ENCODE measurements at regions not wholly inside any gene's neighbourhood (a gene's known extent, or its start where the extent isn't known, plus 50 kb on each side); places are given as distances from the start of the nearest gene placed in this dataset.
"Not testable (repeated sequence)": the region's sequence is repeated elsewhere in the genome, so short reads cannot be mapped to it uniquely, and the experiment has no call there.

DNA sequence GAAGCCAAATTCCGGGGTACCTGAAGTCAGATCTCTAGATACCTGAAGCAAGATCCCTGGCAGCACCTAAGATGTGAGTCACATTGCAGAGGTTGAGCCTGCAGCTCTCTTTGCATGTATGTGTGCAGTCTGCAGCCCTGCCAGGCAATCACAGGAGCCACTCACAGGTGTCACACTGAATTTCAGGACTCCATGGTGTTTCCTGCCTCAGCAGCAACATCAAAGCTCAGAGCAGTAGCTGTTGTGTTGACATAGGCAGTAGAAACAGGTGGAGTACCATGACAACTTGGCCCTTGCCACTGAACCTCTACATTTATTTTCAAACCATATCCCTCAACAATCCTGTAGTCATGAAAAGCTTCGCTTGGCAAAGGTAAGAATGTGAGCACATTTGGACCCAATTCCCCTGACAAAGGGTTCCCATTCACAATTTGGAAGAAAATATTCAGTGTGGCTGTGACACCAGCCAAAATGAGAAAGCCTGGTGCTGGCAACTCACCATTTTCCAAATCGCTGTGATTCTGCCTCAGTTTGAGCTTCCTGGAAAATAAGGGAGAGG, 419.8 kb upstream of the NFIA start:
- Mint-ChIP-seq H3K27me3 (ENCODE audit: low read depth) (no peaks in the 10 kb centered on the region), H3K4me3 (no peak overlapping the region), H3K36me3 (ENCODE audit: low read depth) (no peaks in the 10 kb centered on the region), H3K9me3 (no peaks in the 10 kb centered on the region), H3K4me1 (ENCODE audit: low read depth) (no peaks in the 10 kb centered on the region), H3K27ac (no peak overlapping the region)
- DNase-seq: no peak
- CTCF ChIA-PET: interaction anchor here (0.6 kb wide), 1 partner anchor 80 kb away, joined by 3 read pairs; no protein-coding TSS in a partner anchor
- intact Hi-C loops (cut with micrococcal nuclease): no loop called here

DNA sequence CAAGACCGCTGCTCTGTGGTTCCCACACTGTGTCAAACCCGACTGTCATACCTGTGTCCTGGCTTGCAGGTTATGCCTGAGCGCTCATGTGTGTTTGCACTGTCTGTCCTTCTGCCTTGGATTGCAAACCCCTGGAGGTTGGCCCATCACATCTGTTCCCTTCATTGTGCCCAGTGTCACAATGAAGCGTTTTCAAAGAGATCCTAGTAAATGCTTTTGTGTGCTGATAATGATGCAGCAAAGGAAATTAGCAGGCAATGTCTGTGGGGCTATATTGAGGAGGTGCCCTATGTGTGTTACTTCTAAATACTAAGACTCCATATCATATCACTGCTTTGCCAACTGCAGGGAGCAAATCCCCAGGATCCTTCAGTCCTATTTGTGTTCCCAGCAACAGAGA, 424.4 kb upstream of the NFIA start:
- Mint-ChIP-seq H3K4me1 (ENCODE audit: low read depth) (no peaks in the 10 kb centered on the region), H3K4me3 (no peak overlapping the region)

DNA sequence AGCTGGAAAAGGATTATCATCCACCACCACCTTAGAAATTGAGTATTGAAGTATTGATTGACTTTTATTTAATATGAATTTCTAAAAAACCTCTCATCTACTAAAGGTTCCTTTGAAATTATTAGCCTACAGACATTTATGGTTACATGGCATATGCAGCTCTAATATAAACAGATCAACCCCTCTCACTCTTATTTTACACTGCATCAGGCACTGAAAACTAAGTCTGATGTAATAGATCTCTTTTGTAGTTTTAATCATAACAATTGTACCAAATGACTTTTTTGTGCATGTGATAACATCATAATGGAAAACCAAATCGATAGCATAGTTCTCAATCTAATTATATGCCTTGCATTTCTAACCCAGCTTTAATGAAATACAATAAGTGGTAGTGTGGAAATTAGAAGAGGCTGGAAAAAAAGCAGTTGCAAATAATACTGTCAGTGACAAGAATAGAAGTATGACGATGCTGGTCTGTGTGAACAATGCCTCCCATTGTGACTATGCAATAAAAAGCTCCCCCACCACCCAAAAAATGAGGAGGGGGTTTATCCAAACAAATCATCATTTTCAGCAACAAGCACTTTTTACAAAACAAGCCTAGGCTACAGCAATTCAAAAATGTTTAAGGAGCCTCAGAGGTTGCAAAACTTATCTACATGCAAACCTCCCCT, 426.5 kb upstream of the NFIA start:
- intact Hi-C loops (cut with micrococcal nuclease): no loop called here
- Mint-ChIP-seq H3K27me3 (ENCODE audit: low read depth) (no peaks in the 10 kb centered on the region), H3K9me3 (no peaks in the 10 kb centered on the region), H3K36me3 (ENCODE audit: low read depth) (no peaks in the 10 kb centered on the region), H3K4me3 (no peak overlapping the region), H3K27ac (no peak overlapping the region), H3K4me1 (ENCODE audit: low read depth) (no peaks in the 10 kb centered on the region)
- DNase-seq: no peak
- CTCF ChIA-PET: no interaction called here

More for the DNA sequence above, 424.4 kb upstream of the NFIA start:
- H3K27me3 Mint-ChIP-seq (ENCODE audit: low read depth): no peaks in the 10 kb centered on the region
- DNase-seq: no peak
- no peaks in the 10 kb centered on the region for H3K36me3 Mint-ChIP-seq (ENCODE audit: low read depth)
- intact Hi-C loops (cut with micrococcal nuclease): no loop called here
- CTCF ChIA-PET: no interaction called here
- H3K9me3 Mint-ChIP-seq: no peaks in the 10 kb centered on the region
- no peak overlapping the region for H3K27ac Mint-ChIP-seq

GRCh38 chr1:60640033-60640551, 442.3 kb upstream of the NFIA start:
- H3K27me3 Mint-ChIP-seq (ENCODE audit: low read depth); H3K4me1 Mint-ChIP-seq (ENCODE audit: low read depth); CTCF ChIA-PET; DNase-seq; H3K36me3 Mint-ChIP-seq (ENCODE audit: low read depth); intact Hi-C loops (cut with micrococcal nuclease); H3K9me3 Mint-ChIP-seq; H3K4me3 Mint-ChIP-seq; H3K27ac Mint-ChIP-seq: not testable (repeated sequence)

DNA sequence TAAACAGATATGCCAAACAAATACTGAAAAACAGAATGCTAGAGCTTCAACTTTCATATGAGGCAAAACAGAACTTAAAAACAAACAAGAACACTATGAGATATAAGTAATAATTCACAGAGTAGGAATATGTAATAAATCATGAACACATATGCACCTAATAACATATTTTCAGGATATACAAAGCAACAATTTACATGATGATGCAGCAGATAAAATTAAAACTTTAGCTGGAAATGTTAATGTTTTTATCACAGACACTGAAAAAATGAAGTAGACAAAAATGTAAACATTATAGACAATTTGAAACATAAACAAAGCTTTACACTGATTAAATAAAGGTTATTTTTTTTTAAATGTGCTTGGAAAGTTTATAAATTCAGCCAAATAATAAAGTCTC, 443.1 kb upstream of the NFIA start:
- Mint-ChIP-seq H3K27ac (no peak overlapping the region), H3K36me3 (ENCODE audit: low read depth) (no peaks in the 10 kb centered on the region), H3K27me3 (ENCODE audit: low read depth) (peaks cover 3% of the 10 kb centered on the region), H3K9me3 (no peaks in the 10 kb centered on the region), H3K4me1 (ENCODE audit: low read depth) (no peaks in the 10 kb centered on the region), H3K4me3 (no peak overlapping the region)
- intact Hi-C loops (cut with micrococcal nuclease): no loop called here
- no peak for DNase-seq
- CTCF ChIA-PET: interaction anchor here (0.6 kb wide), 1 partner anchor 483 kb away, joined by 3 read pairs; no protein-coding TSS in a partner anchor

- H3K9me3 Mint-ChIP-seq: no peaks in the 10 kb centered on the region
- no peak overlapping the region for H3K27ac Mint-ChIP-seq
- no peak overlapping the region for H3K4me3 Mint-ChIP-seq
- CTCF ChIA-PET: no interaction called here
- no peaks in the 10 kb centered on the region for H3K4me1 Mint-ChIP-seq (ENCODE audit: low read depth)
- no peaks in the 10 kb centered on the region for H3K36me3 Mint-ChIP-seq (ENCODE audit: low read depth)
- intact Hi-C loops (cut with micrococcal nuclease): no loop called here
- no peak for DNase-seq
- peaks cover 3% of the 10 kb centered on the region for H3K27me3 Mint-ChIP-seq (ENCODE audit: low read depth)
Measured at GRCh38 chr1:60637651-60638050, 444.7 kb upstream of the NFIA start.

GRCh38 chr1:60636946-60637345, 445.4 kb upstream of the NFIA start:
- DNase-seq: no peak
- Mint-ChIP-seq H3K9me3 (no peaks in the 10 kb centered on the region), H3K4me3 (no peak overlapping the region), H3K27ac (no peak overlapping the region), H3K36me3 (ENCODE audit: low read depth) (no peaks in the 10 kb centered on the region), H3K27me3 (ENCODE audit: low read depth) (peaks cover 6% of the 10 kb centered on the region), H3K4me1 (ENCODE audit: low read depth) (no peaks in the 10 kb centered on the region)
- CTCF ChIA-PET: no interaction called here
- intact Hi-C loops (cut with micrococcal nuclease): no loop called here

DNA sequence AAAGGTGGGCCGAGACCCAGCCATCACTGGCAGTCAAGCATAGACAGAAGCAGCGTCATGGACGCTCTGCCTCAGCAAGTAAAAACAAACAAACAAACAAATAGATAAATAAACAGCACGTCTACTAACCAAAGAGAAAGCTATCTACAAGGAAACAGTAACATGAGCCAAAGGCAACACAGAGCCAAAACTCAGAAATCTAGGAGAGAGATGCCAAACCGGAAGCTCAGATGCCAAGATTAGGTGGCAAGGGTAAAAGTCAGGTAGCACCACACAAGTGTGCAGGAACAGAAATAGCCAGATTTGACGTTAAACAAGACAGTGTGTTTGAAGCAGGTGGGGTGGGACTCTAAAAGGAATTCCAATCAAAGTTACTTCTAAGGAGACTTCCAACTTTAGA, 448.3 kb upstream of the NFIA start:
- Mint-ChIP-seq H3K27me3 (ENCODE audit: low read depth) (peaks cover 9% of the 10 kb centered on the region), H3K36me3 (ENCODE audit: low read depth) (no peaks in the 10 kb centered on the region), H3K4me1 (ENCODE audit: low read depth) (no peaks in the 10 kb centered on the region), H3K4me3 (no peak overlapping the region), H3K27ac (no peak overlapping the region), H3K9me3 (no peaks in the 10 kb centered on the region)
- intact Hi-C loops (cut with micrococcal nuclease): no loop called here
- no peak for DNase-seq
- CTCF ChIA-PET: no interaction called here

DNA sequence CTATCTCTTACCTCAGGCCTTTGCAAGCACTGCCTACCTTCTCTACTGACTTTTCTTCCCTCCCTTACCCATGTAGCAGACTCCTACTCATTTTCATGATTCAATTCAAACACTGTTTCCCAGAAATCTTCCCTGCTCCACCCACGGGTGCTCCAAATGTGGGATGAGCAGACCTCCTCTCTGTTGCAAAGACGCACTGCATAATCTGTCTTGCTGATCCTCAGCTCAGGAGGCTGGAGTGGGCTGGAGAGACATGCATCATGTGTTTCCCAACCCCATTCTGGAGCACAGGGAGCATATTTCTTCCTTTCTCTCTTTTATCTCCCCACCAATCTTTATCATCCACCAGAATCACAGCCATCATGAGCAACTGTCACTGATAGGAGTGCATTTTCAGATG, 459.9 kb upstream of the NFIA start:
- Mint-ChIP-seq H3K4me3 (no peak overlapping the region), H3K27ac (no peak overlapping the region), H3K4me1 (ENCODE audit: low read depth) (no peaks in the 10 kb centered on the region), H3K27me3 (ENCODE audit: low read depth) (peaks cover 15% of the 10 kb centered on the region), H3K36me3 (ENCODE audit: low read depth) (no peaks in the 10 kb centered on the region), H3K9me3 (no peaks in the 10 kb centered on the region)
- intact Hi-C loops (cut with micrococcal nuclease): no loop called here
- CTCF ChIA-PET: no interaction called here
- no peak for DNase-seq

GRCh38 chr1:60621368-60621851, 461.0 kb upstream of the NFIA start:
- Mint-ChIP-seq H3K4me3 (no peak overlapping the region), H3K27ac (no peak overlapping the region), H3K36me3 (ENCODE audit: low read depth) (no peaks in the 10 kb centered on the region), H3K9me3 (no peaks in the 10 kb centered on the region), H3K27me3 (ENCODE audit: low read depth) (peaks cover 15% of the 10 kb centered on the region), H3K4me1 (ENCODE audit: low read depth) (no peaks in the 10 kb centered on the region)
- intact Hi-C loops (cut with micrococcal nuclease): no loop called here
- CTCF ChIA-PET: interaction anchor here (0.6 to 0.7 kb wide), 3 partner anchors 148 to 1171 kb away, joined by 3 read pairs; no protein-coding TSS in a partner anchor
- DNase-seq: no peak

DNA sequence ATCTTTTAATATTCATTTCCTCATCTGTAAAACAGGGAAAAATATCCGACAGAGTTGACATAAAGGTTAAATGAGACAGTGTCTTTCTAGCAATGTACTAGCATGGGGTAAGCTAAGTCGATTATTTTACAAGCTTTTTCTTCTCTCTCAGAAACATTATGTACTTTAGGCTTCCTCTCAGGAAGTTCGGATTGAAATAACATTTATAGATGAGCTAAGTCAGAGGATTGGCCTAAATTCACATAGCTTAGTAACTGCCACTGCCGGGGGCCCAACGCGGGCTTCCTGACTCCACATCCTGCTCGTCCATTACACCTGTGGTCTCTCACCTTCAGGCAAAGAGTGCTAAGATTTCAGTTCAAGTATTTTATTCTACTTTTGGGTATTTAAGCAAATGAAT, 462.3 kb upstream of the NFIA start:
- Mint-ChIP-seq H3K4me1 (ENCODE audit: low read depth) (no peaks in the 10 kb centered on the region), H3K4me3 (no peak overlapping the region)

GRCh38 chr1:60619581-60619980, 462.8 kb upstream of the NFIA start:
- Mint-ChIP-seq H3K9me3 (no peaks in the 10 kb centered on the region), H3K27me3 (ENCODE audit: low read depth) (peaks cover 15% of the 10 kb centered on the region), H3K4me1 (ENCODE audit: low read depth) (no peaks in the 10 kb centered on the region), H3K27ac (no peak overlapping the region), H3K36me3 (ENCODE audit: low read depth) (no peaks in the 10 kb centered on the region), H3K4me3 (no peak overlapping the region)
- intact Hi-C loops (cut with micrococcal nuclease): no loop called here
- no peak for DNase-seq
- CTCF ChIA-PET: interaction anchor here (0.5 kb wide), 1 partner anchor 37 kb away, joined by 3 read pairs; no protein-coding TSS in a partner anchor

More for the DNA sequence above, 462.3 kb upstream of the NFIA start:
- Mint-ChIP-seq H3K27me3 (ENCODE audit: low read depth) (peaks cover 15% of the 10 kb centered on the region), H3K27ac (no peak overlapping the region), H3K9me3 (no peaks in the 10 kb centered on the region), H3K36me3 (ENCODE audit: low read depth) (no peaks in the 10 kb centered on the region)
- DNase-seq: no peak
- CTCF ChIA-PET: no interaction called here
- intact Hi-C loops (cut with micrococcal nuclease): no loop called here

DNA sequence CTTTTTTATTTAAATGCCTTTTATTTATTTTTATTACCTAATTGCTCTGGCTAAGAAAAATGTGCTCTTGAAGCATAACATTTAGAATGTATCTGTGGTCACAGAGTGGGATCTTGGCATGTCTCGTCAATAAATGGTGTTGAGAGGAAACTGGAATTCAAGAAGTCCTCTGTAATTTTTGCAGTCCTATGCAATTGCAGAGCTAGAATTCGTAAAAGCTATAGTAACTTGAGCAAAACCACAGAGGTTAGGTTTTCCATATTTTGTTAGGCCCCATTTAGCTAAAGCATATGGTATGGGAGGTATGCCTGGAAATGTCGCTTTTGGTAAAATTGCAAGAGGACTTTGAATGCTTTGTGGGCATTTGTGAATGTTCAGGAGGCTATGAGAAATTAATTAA, 466.7 kb upstream of the NFIA start:
- H3K36me3 Mint-ChIP-seq (ENCODE audit: low read depth): no peaks in the 10 kb centered on the region
- DNase-seq: no peak
- H3K27ac Mint-ChIP-seq: no peak overlapping the region
- H3K9me3 Mint-ChIP-seq: no peaks in the 10 kb centered on the region
- CTCF ChIA-PET: no interaction called here
- no peak overlapping the region for H3K4me3 Mint-ChIP-seq
- intact Hi-C loops (cut with micrococcal nuclease): no loop called here
- H3K27me3 Mint-ChIP-seq (ENCODE audit: low read depth): peaks cover 5% of the 10 kb centered on the region
- H3K4me1 Mint-ChIP-seq (ENCODE audit: low read depth): no peaks in the 10 kb centered on the region

Data from activated naive CD4-positive, alpha-beta T cell treated with anti-CD3 and anti-CD28 coated beads for 36 hours (primary cell).